GM21619 (cell line): ENCODE measurements at regions not wholly inside any gene's neighbourhood (a gene's known extent, or its start where the extent isn't known, plus 50 kb on each side); places are given as distances from the start of the nearest gene placed in this dataset.
"Not testable (repeated sequence)": the region's sequence is repeated elsewhere in the genome, so short reads cannot be mapped to it uniquely, and the experiment has no call there.

ENCODE experiments used
- ATAC-seq: cut with Tn5 transposase; IDR thresholded peaks from one replicate; pipeline ENCODE4 v1.9.1; 2021; ENCODE audit not compliant: unreplicated experiment

DNA sequence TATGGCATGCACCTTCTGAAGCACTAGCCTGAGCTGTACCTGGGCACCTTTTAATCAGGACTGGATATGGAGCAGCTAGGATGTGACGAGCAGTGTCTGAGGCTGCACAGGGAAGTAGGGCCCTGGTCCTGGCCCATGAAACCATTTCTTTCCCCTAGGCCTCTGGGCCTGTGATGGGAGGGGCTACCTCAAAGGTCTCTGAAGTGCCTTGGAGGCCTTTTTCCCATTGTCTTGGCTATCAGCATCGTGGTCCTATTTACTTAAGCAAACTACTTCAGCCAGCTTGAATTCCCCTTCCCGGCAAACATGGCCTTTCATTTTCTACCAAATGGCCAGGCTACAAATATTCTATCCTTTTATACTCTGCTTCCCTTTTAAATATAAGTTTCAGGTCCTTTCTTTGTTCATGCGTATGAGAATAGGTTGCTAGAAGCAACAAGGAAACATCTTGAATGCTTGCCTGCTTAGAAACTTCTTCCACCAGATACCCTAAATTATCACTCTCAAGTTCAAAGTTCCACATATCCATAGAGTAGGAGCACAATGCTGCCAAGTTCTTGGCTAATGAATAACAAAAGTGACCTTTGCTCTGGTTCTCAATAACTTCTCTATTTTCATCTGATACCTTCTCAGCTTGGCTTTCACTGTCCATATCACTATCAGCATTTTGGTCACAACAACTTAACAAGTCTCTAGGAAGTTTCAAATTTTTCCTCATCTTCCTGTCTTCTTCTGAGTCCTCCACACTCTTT, 673.1 kb downstream of the HTR1B start:
- ATAC-seq = no peak

- no peak for ATAC-seq
Observed at GRCh38 chr6:76789580-76789979, 673.7 kb downstream of the HTR1B start.

DNA sequence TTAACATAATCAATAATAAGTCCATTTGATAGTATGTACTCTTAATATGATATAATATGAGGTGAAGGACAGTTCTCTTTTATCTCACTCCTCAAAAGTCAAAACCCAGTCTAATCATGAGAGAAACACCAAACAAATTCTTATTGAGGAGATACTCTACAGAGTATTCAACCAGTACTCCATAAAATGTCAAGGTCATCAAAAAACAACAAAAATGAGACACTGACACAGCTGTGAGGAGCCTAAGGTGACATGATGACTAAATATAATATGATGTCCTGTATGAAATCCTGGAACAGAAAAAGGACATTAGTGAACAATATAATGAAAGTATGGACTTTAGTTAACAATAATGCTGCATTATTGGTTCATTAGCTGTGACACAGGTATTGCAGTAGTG, 675.1 kb downstream of the HTR1B start:
- no peak for ATAC-seq

DNA sequence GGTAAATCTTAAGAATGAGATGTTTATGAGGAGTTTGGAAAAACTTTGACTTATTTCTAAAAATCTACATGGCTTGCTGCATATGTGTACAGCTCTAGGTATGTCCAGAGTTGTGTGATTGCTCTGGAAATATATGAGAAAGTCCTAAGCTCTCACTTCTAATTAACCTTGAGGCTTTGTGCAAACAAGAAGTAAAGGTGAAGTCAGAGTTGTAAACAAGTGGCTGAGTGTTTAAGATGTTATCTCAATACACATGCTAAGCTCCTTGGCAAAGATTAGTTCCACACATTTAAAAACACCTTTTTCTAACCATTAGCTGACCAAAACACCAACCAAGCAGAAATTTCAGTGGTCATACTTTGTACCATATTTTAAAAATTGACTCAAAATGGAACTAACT, 684.2 kb downstream of the HTR1B start:
- no peak for ATAC-seq

GRCh38 chr6:76776876-76777275, 686.4 kb downstream of the HTR1B start:
- ATAC-seq = no peak

- no peak for ATAC-seq
Observed at GRCh38 chr6:76774781-76775384, 688.4 kb downstream of the HTR1B start.

DNA sequence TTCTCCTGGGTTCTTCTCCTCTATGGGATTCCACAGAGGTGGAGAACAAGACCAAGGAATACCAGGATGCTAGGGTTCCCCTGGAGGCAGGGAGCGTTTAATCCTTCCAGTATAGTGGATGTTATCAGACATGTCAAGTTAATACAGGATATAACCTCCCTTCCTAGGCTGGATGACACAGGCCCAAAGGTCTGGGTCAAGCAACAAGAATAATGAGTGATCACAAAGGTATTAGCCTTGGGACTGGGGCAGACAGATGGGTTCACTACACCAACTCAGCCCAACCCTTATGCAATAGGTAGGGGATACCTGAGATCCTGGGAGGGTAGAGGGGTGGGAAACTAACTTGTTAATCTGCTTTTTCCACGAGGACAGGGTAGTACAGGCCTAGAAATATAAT, 690.3 kb downstream of the HTR1B start:
- ATAC-seq = no peak

- no peak for ATAC-seq
Observed at GRCh38 chr6:76771059-76771634, 692.1 kb downstream of the HTR1B start.

DNA sequence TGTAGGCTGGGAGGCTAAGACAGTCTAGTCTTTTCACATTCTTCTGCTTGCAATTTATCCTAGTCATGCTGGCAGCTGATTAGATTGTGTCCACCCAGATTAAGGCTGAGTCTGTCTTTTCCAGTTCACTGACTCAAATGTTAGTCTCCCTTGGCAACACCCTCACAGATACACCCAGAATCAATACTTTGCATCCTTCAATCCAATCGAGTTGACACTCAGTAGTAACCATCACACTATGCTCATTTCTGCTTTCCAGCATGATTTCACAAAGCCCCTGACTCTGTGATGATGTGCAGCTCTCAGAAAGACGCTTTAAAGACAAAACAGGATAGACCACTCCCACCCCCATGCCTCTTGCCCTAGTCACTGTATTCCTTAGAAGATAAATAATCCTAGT, 693.0 kb downstream of the HTR1B start:
- ATAC-seq = no peak

GRCh38 chr6:76768556-76768955, 694.7 kb downstream of the HTR1B start:
- ATAC-seq = no peak

DNA sequence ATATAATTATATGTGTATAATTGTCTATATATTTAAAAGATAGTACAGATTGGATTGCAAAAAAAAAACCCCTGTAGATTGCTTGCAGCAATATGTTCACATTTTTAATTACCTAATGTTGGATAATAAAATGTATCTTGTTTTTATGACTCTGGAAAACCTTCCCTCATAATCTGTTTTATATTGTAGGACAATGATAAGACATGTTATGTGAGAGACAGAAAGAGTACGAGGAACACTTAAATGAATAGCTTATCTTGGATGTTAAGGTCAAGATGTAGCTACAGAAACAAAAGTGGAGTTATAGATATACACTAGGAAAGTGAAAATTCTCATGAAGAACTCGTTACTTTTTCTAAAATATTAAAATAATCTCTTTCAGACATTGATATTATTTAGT, 691.6 kb upstream of the IMPG1 start:
- no peak for ATAC-seq

- no peak for ATAC-seq
Observed at GRCh38 chr6:76752841-76753240, 680.4 kb upstream of the IMPG1 start.

DNA sequence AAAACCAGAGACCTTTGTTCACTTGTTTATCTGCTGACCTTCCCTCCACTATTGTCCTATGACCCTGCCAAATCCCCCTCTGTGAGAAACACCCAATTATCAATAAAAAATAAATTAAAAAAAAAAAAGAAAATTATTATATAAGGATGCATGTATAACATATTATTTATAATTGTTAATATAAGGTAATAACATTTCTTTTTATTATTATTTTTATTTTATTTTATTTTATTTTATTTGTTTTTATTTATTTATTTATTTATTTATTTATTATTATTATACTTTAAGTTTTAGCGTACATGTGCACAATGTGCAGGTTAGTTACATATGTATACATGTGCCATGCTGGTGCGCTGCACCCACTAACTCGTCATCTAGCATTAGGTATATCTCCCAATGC, 672.9 kb upstream of the IMPG1 start:
- not testable (repeated sequence) for ATAC-seq

- ATAC-seq = not testable (repeated sequence)
Observed at GRCh38 chr6:76744151-76744720, 671.8 kb upstream of the IMPG1 start.

DNA sequence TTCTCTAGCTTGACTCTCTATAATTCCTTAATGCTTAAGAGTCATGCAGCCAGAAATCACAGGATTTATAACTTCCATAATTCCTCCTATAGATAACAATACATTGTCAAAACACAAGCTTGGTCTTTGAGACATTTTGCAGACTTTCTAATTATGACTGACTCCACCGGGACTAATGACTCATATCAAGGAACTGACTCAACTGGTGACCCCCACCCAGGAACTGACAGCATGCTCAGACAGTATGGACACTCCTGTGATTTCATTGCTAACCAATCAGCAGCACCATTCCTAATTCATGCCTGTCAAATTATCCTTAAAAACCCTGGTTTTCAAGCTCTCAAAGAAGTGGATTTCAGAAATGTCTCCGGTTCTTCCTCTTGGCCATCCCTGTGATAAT, 670.5 kb upstream of the IMPG1 start:
- ATAC-seq = no peak

DNA sequence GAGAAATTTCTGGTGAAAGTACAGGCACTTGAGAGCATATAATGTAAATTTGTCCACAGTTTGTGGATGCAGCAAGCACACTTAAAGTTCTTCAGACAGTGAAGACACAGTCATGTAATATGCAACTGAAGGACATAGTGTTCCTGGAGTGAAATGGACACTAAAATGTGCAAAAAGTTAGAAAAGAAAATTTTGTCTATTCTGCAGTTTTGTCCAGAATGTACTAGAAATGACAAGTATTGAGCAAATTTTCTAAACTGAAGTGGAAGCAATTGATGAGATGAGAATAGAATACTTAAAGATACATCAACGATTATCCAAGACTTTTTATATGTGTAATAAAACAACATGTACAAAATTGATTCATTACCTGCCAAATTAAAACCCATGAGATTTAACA, 647.0 kb upstream of the IMPG1 start:
- ATAC-seq = no peak

DNA sequence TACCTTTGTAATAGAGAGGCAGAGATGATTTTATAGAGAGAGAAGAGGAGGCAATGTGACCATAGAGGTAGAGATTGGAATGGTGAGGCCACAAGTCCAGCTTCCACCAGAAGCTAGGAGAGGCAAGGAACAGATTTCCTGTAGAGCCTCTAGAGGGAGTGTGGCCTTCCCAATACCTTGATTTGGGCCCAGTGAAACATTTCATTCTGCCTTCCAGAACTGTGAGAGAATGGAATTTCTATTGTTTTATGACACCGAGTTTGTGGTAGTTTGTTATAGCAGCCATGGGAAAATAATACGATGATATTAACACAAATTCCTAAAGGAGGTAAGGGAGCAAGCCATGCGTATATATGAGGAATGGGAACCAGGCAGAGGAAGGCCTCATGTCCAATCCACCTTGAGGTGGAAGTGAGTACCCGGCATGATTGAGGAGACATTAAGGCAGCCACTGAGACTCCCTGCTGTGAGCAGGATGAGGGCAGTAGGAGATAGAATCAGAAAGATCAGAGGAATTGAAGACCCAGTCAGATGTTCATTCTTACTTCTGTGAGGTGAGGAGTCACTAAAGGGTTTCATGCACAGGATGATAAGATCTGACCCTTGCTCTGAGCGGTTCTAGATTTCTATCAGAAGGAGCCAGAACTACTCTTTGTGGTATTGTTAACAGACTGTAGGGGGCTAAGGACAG, 636.3 kb upstream of the IMPG1 start:
- ATAC-seq = no peak

DNA sequence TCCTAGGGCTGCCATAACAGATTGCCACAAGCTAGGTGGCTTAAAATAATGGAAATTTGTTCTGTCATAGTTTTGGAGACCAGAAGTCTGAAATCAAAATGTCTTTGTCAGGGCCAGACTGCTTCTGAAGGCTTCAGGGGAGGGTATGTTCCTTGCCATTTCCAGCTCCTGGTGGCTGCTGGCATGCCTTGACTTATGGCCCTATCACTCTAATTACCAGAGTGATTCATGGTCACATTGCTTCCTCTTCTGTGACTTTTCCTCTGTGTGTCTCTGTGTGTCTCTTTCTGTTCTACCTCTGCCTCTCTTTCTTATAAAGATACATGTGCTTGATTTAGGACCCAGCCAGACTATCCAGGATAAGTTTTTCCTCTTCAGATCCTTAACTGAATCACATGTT, 635.2 kb upstream of the IMPG1 start:
- ATAC-seq = no peak

- ATAC-seq = no peak
Observed at GRCh38 chr6:76706631-76707030, 634.2 kb upstream of the IMPG1 start.

GRCh38 chr6:76706086-76706485, 633.6 kb upstream of the IMPG1 start:
- ATAC-seq = no peak

DNA sequence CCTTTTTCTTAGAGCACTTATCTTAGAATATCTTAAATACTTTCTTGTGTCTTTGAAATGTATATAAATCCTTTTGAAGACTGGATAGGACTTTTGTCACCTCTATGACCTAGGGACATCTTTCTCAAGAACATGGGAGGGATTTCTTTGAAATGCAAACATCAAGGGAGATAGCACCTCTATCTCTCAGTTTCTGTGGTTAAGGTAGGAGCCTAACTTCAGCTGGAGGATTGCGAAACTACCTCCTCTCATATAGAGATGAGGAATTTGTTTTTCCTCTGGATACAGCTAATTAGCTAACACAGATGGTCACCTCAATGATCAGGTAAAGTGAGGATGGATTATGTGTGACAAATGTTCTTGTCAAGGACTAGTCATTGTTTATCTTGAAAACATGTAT, 631.3 kb upstream of the IMPG1 start:
- ATAC-seq = no peak

- no peak for ATAC-seq
Observed at GRCh38 chr6:76703285-76703684, 630.8 kb upstream of the IMPG1 start.
